ENCODE measurements at regions not wholly inside any gene's neighbourhood (a gene's known extent, or its start where the extent isn't known, plus 50 kb on each side); places are given as distances from the start of the nearest gene placed in this dataset.

DNA sequence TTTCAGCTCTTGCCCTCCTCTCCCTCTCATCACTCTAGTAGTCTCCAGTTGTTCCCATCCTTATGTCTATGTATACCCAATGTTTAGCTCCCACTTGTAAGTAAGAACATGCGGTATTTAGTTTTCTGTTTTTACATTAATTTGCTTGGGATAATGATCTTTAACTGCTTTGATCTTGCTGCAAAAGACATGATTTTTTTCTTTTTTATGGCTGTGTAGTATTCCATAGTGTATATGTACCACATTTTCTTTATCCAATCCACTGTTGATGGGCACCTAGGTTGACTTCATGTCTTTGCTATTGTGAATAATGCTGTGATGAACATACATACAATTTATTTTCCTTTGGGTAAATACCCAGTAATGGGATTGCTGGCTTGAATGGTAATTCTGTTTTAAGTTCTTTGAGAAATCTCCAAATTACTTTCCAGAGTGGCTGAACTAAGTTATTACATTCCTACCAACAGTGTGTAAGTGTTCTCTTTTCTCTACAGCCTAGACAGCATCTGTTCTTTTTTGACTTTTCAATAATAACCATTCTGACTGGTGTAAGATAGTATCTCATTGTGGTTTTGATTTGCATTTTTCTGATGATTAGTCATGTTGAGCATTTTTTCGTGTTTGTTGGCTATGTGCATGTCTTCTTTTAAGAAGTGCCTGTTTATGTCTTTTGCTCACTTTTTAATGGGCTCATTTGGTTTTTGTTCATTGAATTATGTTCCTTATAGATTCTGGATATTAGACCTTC, 179.6 kb upstream of the SLC39A10 start (continued):
- TF ChIP-seq CHD7 (IDR thresholded peaks at IDR 0.05; ENCODE audit: insufficient replicate concordance, low read length) = no peak
- TF ChIP-seq BCL11A (IDR thresholded peaks at IDR 0.05; ENCODE audit: low read depth in 2 of 2, low read length in 2 of 2) = no peak
- no peak for TF ChIP-seq NRF1 (IDR thresholded peaks at IDR 0.05; ENCODE audit: low read depth, low read length)
- no peak for TF ChIP-seq E2F6 (IDR thresholded peaks at IDR 0.05)
- TF ChIP-seq TEAD4 (IDR thresholded peaks at IDR 0.05; ENCODE audit: low read depth, low read length) = no peak
- no peak for TF ChIP-seq POLR2AphosphoS5 (IDR thresholded peaks at IDR 0.05; ENCODE audit: low read depth, low read length)
- no peak for TF ChIP-seq EGR1 (IDR thresholded peaks at IDR 0.05; ENCODE audit: borderline replicate concordance, low read depth, low read length)
- no peak for TF ChIP-seq SAP30 (IDR thresholded peaks at IDR 0.05; ENCODE audit: insufficient read depth, insufficient replicate concordance, low read length)
- TF ChIP-seq SP2 (IDR thresholded peaks at IDR 0.05; ENCODE audit: low read length) = no peak
- TF ChIP-seq SRF (IDR thresholded peaks at IDR 0.05; ENCODE audit: low read depth, low read length) = no peak
- no peak for TF ChIP-seq YY1 (IDR thresholded peaks at IDR 0.05; ENCODE audit: low read depth, low read length)
